ENCODE measurements at regions not wholly inside any gene's neighbourhood (a gene's known extent, or its start where the extent isn't known, plus 50 kb on each side); places are given as distances from the start of the nearest gene placed in this dataset.
A peak's percentile ranks its signal among the peaks of the same experiment; 100 is the strongest.

DNA sequence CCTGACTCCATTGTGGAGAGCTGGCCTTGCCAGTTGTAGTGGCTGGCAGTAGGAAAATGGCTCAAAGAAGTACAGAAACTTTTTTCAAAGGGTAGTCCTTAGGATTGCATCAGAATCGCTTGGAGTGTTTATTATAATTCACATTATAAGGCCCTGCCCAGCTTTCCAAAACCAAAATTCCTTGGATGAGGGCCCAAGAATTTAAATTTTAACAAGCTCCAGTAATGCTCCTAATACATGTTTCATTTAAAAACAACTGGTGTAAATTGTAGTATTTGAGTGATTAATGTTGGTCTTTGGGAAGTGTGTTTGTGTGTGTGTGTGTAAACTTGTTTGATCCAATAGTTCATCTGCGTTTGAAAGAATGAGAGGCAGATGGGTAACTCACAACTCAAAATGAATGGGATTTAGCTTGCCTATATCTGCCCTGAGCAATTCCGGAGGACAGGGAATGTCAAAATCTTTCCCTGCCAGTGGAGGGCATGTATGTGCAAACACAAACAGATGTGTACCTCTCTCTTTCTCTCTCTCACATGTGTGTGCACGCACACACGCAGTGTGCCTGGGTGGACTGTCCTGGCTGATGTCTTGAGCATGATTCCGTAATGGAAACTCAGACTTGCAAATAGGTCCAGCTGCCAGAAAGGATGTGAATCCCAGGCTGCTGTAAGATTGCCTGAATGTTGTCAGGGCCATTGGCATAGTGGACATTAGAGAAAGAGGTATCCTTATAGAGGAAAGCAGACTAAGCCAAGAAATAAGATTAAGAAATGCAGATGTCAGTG is 293.1 kb downstream of the LMX1A start:
- DNase-seq (no peak), ATAC-seq (peak; percentile 65 to 75)
- H3K4me1 ChIP-seq: peaks cover 4% of the 10 kb centered on the region
- no peak overlapping the region for H3K27ac ChIP-seq
- intact Hi-C loops (cut with DNase I): no loop called here
- H3K27me3 ChIP-seq (ENCODE audit: low read depth): no peaks in the 10 kb centered on the region
- no peak for TF ChIP-seq CTCF (IDR thresholded peaks at IDR 0.05)
- H3K36me3 ChIP-seq: no peaks in the 10 kb centered on the region
- H3K9me3 ChIP-seq: no peaks in the 10 kb centered on the region
- no peak overlapping the region for H3K4me3 ChIP-seq

- H3K27ac ChIP-seq: no peak overlapping the region
- no peaks in the 10 kb centered on the region for H3K27me3 ChIP-seq (ENCODE audit: low read depth)
- peaks cover 4% of the 10 kb centered on the region for H3K4me1 ChIP-seq
- H3K4me3 ChIP-seq: no peak overlapping the region
- intact Hi-C loops (cut with DNase I): no loop called here
- H3K9me3 ChIP-seq: no peaks in the 10 kb centered on the region
- ATAC-seq: no peak
- no peak for TF ChIP-seq CTCF (IDR thresholded peaks at IDR 0.05)
- H3K36me3 ChIP-seq: no peaks in the 10 kb centered on the region
- DNase-seq: no peak
These were observed 294.2 kb downstream of the LMX1A start for GRCh38 chr1:165062346-165062745.

DNA sequence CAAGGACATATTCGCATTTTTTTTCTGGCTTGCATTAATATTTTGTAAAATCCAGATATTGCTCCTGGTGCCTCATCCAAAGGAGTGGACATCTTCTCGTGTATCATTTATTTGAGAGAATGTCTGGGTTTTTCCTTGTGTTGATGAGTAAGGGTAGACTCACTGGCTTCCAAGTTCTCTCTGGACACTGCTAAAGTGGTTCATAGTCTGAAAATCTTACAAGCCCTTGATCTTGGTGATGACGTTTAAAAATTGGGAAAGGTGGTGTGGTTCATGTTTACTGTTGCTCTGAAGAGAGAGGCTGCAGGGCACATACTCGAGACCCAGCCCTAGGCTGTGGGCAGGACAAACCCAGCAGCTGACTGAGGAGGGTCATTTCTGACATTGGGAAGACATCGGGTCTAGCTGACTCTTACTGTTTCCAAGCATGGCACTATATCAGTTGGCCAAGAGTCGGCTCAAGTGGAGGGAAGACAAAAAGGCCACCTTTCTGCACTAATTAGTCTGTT is 296.2 kb downstream of the LMX1A start:
- DNase-seq: no peak
- no peaks in the 10 kb centered on the region for H3K36me3 ChIP-seq
- no peaks in the 10 kb centered on the region for H3K27me3 ChIP-seq (ENCODE audit: low read depth)
- no peaks in the 10 kb centered on the region for H3K9me3 ChIP-seq
- peaks cover 4% of the 10 kb centered on the region for H3K4me1 ChIP-seq
- intact Hi-C loops (cut with DNase I): no loop called here
- no peak overlapping the region for H3K27ac ChIP-seq
- ATAC-seq: peak in 1 of 2 donors; percentile 18
- no peak overlapping the region for H3K4me3 ChIP-seq
- TF ChIP-seq CTCF (IDR thresholded peaks at IDR 0.05): no peak

GRCh38 chr1:165057956-165058355 is 298.6 kb downstream of the LMX1A start:
- Histone ChIP-seq H3K9me3 (no peaks in the 10 kb centered on the region), H3K4me1 (peaks cover 4% of the 10 kb centered on the region), H3K27ac (no peak overlapping the region), H3K36me3 (no peaks in the 10 kb centered on the region), H3K4me3 (no peak overlapping the region), H3K27me3 (ENCODE audit: low read depth) (no peaks in the 10 kb centered on the region)
- no peak for TF ChIP-seq CTCF (IDR thresholded peaks at IDR 0.05)
- no peak for DNase-seq
- intact Hi-C loops (cut with DNase I): no loop called here
- ATAC-seq: no peak

- ATAC-seq: no peak
- H3K4me1 ChIP-seq: no peaks in the 10 kb centered on the region
- no peak for TF ChIP-seq CTCF (IDR thresholded peaks at IDR 0.05)
- H3K4me3 ChIP-seq: no peak overlapping the region
- H3K27me3 ChIP-seq (ENCODE audit: low read depth): no peaks in the 10 kb centered on the region
- intact Hi-C loops (cut with DNase I): no loop called here
- no peaks in the 10 kb centered on the region for H3K36me3 ChIP-seq
- no peak for DNase-seq
- H3K27ac ChIP-seq: no peak overlapping the region
- no peaks in the 10 kb centered on the region for H3K9me3 ChIP-seq
These were observed 299.6 kb downstream of the LMX1A start for GRCh38 chr1:165056914-165057313.

Data from lower lobe of right lung (tissue), 2 donors.